ENCODE measurements at regions not wholly inside any gene's neighbourhood (a gene's known extent, or its start where the extent isn't known, plus 50 kb on each side); places are given as distances from the start of the nearest gene placed in this dataset.

DNA sequence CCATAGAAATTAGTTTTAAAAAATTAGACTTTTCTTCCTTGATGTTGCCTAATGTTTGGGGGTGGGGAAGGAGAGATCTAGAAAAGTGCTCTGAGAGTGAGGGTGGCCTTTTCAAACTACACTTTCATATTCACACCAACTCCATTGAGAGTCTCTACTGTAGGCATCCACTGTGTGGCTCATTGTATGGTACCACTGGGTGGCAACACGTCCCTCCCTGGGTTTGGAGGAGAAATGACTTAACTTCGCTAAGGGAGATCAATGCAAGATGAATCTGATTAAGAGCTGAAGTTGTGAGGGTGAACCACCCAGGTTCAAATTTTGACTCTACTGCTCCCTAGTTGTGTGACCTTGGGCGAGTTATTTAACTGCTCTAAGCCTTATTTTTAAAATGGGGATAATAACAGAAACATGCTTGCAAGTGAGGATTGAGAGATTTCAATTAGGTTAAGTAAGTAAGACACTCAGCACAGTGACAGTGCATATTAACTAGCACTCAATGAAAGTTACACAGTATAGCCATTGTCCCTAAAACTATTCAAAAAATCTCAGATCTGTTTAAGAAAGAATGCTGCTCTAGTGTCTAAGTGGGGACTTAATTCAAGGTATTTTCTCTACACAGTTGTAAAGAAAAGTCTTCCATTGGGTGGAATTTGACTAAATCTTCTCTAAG, 193.5 kb upstream of the CNR1 start:
- no peak for TF ChIP-seq CTCF (IDR thresholded peaks at IDR 0.05; ENCODE audit: low read depth, low read length, poor library complexity, severe bottlenecking)
- TF ChIP-seq EZH2phosphoT487 (IDR thresholded peaks at IDR 0.05; ENCODE audit: borderline replicate concordance, low read length): no peak

All from DOHH2 (cell line).